ENCODE measurements at regions not wholly inside any gene's neighbourhood (a gene's known extent, or its start where the extent isn't known, plus 50 kb on each side); places are given as distances from the start of the nearest gene placed in this dataset.

DNA sequence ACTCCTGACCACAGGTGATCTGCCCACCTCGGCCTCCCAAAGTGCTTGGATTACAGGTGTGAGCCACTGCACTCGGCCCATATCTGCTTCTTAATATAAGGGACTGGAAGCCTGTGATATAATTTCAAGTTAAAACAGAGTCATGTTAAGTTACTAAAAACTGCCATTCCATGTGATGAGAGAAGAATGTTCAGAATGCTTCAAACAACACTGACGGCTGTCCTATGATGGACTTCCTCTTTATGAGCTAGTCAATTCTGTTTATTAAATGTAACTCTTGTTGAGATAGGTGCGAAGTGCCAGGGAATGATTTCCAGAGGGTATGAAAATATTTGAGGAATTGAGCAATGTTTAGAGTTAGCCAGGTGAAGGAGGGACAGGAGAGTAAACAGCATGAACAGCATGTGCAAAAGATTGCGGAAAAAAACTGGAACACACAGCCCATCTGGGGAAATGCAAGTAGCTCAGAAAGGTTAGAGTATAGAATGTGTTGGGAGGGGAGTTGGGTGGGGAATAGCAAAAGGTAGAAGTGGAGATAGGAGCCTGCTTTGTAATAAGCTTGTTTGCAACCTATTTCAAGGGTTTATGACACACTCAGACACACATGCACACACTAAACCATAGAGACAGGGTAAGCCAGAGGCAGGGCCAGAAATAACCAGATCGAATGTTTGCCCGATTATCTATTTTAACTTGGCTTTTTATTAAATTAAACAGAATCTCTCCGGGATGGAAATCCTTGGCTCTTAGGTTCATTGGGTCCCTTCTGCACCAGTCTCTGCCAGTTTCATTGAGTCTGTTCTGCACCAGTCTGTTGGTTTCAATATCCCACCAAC, 135.6 kb upstream of the COX10 start:
- DNase-seq, result no peak

DNA sequence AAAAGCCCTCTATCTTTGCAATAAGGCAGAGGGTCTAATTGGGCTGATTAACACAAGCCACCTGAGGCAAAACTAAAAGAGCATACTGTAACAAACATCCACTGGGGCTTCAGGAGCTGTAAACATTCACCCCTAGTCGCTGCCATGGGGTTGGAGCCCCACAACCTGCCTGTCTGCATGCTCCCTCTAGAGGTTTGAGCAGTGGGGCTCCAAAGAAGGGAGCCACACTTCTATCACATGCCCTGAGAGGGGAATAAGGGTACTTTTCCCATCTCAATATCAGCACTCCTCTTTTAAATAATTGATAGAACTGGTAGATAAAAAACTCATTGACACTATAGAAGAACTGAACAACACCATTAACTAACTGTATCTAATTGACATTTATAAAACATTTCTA, 130.1 kb upstream of the COX10 start:
- DNase-seq, result no peak

DNA sequence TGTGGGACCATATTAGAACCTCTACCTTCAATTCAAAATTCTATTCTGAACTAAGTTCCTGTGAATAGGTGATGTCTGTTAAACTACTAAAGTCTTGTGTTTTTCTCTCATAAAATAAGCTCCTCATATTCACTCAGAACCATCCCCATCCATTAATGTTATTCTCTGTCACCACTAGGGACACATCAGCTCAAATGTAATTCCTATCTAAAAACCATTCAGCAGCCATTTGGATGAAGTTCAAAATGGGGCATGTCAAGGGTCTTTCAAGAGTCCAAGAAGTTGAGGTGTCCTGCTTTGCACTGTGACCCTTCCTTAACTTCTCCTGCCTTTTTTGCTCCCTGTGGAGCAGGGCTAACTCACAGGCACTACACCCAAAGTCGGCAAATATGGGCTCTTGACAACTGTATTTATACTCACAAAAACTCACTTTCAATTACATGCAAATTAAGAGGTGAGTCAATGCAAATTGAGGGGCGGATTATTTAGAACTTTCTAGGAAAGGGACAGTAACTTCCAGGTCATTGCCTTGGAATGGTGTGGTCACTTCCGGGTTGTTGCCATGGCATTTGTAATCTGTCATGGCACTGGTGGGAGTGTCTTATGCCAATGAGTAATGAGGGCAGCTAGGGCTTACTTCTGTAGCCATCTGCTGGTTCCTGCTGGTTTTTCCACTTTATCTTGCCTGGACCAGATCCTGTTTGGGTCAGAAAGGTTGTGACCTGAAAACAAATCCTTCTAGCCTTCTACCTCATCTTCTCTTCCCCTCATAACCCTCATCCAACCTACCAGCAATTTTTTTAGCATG, 128.2 kb upstream of the COX10 start:
- DNase-seq, result peak; percentile 43

DNA sequence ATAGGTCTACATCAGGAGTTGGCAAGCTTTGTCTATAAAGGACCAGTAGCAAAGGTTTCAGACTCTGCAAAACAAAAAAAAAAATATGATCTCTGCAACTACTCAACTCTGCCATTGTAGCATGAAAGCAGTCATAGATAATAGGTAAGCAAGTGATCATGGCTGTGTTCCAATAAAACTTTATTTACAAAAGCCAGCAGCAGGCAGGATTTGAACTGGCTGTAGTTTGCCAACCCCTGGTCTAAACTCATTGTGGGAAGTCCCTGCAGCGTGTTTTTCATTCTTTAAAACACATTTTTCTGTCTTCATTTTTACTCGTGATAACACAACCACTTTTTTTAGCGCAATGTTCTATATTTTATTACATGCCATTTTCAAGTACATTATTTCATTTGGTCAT, 127.5 kb upstream of the COX10 start:
- DNase-seq, result no peak

DNA sequence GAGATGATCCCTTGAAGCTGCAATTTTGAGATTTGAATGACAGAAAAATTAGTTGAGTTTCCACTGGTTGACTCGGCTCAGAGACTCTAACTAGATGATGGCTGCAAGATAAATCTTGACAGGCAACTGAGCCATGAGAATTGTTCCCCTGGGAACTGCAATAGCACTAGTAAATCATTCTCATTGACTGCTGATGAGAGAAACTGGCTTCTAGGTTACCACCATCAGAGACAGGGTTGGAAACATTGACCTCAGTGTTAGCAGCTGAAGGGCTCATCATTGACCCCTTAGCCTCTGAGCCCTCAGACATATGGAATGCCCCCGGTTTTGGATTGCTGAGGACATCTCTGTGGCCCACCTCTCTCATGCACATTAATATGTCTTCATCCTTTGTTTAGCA, 125.4 kb upstream of the COX10 start:
- DNase-seq, result no peak

DNA sequence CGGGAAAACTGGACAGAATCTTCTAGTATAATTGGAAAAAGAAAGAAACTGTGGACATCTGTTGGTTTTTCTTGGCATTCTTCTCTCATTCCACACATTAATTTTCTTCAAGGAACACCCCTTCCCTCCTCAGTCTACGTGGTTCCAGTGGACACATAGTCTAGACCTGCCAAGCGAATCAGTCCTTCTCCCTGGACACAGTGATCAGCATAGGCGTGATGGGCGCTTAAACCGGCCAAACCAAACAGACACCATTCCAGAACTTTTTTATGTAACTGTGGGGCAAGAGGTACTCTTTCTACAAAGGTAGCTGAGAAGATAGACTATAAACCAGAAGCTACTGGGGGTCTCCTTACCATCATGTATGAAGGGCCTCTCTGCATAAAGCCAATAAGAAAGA, 121.8 kb upstream of the COX10 start:
- no peak for DNase-seq

DNA sequence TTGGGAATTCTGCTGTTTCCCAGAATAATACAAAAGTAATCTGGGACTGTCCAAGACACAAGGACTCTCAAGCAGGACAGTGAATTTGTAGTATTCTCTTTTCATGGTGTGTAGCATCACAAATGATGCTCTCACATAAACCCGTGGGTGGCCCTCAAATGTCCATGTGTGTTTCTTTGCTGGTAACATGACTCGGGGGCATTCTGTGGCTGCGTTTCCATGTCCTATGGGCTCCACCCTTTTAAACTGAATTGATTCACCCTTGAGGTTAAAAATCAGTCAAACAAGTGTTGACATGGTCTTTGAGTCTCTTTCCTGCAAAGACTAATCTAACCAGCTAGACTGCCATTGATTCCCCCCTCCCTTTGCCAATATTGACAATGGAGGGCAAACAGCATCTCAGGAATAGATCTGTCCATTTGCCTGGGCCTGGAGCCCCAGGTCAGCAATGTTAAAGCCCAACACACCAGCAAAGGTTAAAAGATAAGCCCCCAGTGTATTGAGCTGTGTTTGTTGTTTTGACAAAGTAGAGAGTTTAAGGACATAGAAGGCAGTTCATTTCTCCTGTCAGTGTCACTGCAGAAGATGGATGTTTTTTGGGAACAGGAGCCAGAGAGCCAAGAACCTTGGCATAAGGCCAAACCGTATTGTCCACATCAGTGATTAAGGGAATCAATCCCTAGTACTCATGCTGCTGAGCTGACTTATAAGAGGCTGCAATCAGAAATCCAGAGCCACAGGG, 117.1 kb upstream of the COX10 start:
- no peak for DNase-seq

DNA sequence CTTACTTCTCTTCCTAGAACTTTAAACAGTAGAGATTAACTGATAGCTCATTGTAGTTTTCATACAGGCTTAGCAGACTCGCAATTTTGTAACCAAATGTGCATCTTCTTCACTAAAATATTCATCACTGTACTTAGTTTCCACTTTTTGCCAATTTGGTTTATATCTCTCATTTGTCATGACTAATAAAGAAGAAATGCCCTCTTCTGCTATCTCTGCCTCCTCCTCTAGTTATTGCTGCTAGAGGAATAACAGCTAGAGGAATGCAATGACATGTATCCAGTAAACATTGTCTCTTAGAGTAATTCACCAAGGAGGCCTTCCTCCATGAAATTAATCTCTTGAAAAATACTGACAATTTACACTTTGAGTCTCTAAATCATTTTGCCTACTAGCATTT, 115.5 kb upstream of the COX10 start:
- DNase-seq, result peak; percentile 48

DNA sequence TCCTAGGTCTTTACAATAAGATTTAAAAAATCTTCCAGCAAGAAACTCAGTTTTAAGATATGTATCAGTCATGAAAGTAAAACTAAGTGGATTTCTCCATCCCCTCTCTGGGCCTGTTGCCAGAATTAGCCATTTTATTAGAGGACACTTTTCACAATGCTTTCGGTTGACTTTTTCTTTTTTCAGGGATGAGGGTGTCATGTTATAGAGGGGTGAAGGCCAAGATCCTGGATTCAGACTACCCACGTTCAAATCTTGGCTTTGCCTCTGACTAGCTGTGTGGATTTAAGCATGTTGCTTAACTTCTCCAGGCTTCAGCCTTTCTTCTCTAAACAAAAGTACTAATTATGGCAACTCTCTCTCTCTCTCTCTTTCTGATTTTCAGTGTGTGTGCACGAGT, 111.7 kb upstream of the COX10 start:
- peak; percentile 25 for DNase-seq

DNA sequence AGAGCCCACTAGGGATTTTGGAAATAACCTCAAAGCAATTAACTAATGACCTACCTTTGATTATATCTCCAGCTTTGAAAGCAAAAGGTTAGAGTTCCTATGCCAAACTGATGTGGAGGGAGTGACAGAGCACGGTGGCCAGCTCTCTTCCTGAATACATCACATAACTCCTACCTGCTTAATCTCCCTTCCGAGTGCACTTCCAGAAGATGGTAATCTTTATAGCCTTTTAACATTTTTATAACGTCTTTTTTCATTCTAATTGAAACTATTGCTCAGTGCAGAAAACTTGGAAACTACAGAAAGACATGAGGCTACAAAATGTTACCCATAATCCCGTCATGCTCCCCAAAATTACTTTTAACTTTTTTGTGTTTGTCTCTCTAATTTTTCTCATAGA, 110.5 kb upstream of the COX10 start:
- no peak for DNase-seq

DNA sequence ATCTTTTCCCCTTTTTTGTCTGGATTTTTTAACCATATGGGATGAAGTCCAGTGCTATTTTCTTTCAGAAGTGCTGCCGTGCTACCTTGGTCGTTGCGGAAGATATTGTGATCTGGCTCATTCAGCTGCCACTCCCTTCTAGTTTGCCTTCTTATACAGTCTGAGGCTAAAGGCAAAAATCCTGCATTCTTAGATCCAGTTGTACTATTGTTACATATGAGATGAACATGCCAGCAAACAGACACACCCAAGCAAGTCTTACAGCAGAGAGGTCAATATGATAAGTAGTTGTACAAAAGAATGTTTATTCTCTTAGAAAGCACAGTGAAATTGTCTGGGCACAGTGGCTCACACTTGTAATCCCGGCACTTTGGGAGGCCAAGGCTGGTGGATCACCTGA, 108.0 kb upstream of the COX10 start:
- DNase-seq, result no peak

DNA sequence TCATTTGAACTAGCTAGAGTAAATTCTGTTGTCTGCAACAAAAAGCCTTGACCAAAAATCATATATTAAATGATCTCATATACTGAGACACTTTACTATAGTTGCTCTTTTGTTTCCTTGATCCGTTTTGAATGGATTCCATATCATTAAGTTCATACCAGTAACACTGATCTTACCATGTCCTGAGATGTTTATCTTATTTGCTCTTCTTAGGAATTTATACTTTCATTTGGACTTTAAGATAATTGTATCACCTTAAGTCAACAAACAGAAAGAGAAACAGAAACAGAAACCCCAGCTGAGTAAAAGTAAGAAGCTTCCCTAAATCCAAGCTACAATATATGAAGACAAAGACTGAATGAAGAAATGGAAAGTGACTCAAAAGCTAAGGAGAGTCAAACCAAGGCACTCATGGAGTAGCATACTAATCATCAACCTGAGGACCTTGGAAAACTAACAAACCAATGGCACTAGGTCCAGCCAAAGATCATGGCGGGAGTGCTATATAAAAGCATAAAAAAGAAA, 106.5 kb upstream of the COX10 start:
- no peak for DNase-seq

DNA sequence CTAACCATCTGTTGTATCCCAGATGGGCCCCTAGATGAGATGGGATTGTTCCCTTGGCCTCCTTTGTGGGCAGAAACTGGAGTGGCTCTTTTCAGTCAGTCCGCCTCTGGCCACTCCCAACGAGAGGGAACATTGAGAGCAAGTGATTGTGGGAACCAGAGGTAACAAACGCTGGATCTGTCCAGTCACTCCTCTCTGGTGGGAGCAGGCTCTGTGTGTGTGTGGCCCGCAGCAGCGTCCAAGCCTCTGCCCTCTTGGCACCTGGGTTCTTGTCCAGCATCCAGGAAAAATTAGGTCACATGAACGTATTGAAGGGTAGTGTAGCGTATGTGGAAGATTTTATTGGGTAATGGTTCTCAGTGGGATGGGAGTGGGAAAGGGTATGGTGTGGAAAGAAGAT, 101.9 kb upstream of the COX10 start:
- no peak for DNase-seq

DNA sequence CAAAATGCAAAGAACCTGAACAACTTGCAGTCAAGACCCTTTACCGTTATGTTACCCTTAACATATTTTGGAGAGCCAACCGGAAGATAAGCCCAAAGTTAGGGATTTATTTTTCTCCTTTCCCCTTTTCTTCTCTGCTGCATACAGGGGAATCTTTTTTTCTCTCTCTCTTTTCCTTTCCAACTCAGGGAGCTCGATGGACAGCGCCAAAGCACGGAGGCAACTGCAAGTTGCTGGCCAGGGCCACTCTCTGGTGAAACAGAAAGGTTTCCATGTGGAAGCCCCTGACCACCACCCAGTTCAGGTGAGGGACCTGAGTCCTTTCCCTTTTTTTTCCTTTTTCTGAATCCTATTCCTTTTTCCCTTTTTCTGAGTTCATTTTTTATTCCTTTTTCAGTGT, 98.8 kb upstream of the COX10 start:
- DNase-seq, result no peak

DNA sequence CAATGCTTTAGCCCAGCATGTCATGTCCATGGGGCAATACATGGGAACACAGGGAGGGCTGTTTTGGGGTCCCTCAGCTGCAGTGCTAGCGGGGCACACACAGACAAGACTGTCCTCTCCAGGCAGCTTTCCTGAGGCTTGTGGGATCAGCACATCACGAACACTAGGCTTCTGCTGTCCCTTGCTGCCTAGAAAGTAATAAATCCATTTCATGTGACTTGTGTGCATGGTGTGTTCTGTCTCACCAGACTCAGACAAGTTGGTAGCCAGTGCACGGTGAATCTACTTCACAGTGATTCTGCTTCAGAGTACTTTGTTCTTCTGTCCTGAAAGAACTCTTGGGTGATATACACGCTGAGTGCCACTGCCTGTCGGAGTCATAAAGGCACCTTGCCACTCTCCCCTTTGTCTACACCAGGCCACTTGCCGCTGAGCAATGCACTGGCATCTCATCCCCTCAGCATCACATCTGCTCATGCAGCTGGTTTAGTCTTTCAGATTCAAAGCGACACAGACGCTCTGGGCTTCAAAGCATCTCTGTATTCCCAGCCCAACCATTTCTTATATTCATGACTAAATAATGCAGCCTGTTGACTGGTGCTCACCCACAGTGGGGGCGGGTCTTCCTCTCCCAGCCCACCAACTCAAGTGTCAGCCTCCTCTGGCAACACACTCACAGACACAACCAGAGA, 95.2 kb upstream of the COX10 start:
- DNase-seq, result no peak

DNA sequence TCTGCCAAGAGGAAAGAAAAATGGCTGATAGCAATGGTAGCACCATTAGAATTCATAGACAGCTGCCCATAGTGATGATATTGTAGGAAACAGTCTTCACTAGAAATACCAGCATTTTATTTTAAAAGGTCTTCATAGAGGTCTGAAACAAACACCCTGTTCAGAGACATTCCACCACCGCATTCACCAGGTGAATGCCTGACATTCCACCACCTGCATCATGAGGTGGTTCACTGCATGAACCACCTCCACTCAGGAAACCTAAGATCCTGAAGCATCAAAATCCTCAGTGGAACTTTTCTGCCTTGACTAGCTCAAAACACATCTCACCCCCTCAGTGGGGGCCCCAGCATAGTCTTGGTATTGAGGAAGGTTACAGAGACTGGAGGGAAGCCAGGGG, 91.5 kb upstream of the COX10 start:
- no peak for DNase-seq

DNA sequence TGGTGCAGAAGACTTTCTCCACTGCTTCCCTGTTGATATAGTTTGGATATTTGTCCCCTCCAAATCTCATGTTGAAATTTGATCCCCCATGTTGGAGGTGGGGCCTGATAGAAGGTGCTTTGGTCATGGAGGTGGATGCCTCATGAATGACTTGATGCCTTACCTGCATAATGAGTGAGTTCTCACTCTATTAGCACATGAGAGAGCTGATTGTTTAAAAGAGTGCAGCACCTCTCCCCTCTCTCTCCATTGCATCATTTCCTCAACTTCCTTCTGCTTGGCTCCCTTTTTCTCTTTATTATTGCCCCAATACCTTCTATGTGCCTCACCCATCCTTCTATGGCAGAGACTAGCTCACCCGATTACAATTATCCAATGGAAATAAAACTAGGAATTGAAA, 90.8 kb upstream of the COX10 start:
- DNase-seq, result no peak

DNA sequence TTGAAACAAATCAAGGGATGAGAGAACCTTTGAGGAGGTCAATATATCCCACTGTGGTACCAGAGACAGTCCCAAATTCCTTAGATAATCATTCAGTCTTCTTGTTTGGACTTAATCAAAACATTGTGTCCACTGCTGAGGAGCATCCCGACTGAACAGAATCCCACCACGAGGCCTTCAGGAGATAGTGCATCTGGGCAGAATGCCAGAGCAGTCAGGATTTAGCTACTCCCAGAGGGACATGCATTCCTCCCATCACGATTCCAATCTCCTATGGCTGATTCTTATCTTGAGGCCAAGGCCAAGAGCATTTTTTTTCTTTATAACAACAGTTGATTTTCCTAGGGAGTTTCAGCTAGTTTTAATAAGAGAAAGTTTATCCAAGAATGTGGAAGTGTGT, 87.4 kb upstream of the COX10 start:
- DNase-seq, result peak; percentile 55

DNA sequence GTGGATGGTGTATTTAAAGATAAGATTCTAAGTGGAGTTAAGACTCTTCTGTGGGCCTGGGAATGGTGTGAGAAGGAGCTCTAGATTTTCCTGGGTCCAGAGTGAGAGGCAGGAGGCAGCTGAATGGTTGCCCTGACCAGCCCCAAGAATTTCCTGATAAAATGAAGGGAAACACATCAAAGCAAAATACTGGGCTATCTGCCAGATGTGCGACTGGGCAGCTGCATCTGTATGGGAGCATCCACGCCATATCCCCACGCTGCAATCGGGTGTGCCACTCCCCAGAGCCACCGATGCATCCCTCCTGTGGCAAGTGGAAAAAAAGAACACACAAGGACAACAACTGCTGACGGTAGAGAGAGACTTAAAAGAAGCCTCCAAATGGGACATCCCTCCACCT, 84.3 kb upstream of the COX10 start:
- DNase-seq, result no peak

DNA sequence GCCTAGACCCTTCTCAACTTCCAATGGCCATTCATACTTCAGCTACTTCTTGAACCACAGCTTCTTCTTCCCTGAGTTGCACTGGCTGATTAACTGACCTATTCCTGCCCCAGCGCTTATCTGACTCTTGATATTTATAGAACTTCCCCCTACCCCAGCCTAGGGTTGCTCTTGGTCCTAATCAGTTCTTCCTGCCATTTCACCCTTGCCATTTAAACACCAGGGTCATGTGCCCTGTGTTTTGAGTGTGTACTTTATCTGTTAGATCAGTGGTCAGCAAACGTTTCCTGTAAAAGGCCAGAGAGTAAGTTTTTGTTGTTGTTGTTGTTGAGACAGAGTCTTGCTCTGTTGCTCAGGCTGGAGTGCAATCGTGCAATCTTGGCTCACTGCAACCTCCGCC, 82.4 kb upstream of the COX10 start:
- no peak for DNase-seq

DNA sequence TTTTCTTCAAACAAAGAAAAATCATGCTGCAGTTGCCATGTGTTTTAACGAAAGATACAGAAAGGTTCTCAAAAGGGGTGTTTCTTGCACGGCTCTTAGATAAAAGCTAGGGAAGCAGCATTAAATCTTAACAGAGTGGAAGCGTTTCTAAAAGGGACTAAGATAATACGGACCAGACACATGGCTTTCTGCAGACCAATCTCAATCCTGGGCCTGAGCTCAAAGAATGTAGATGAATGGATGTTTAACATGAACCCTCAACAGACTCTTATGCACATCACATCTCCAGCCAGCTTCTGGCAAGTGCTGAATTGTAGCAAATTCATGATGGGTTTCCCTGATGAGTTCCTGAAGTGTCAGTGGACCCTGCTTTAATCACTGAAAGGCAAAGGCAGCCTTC, 80.2 kb upstream of the COX10 start:
- DNase-seq, result no peak

DNA sequence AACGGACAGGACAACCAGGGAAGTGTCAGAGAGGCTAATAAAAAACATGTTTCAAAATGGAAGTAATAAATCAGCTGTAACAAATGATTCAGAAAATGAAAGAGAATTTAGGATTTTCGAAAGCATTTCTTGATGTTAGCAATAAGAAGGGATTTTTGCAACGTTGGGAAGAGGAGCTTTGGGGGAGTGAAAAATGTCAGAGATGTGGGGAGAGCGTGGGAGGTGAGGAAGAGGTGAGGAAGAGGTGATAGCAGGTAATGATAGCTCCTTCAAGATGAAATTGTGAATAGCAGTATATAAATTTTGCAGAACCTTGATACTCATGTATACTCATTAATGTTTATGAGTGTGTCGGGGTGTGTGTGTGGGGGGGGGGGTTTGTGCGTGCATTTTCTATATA, 76.2 kb upstream of the COX10 start:
- DNase-seq, result no peak

DNA sequence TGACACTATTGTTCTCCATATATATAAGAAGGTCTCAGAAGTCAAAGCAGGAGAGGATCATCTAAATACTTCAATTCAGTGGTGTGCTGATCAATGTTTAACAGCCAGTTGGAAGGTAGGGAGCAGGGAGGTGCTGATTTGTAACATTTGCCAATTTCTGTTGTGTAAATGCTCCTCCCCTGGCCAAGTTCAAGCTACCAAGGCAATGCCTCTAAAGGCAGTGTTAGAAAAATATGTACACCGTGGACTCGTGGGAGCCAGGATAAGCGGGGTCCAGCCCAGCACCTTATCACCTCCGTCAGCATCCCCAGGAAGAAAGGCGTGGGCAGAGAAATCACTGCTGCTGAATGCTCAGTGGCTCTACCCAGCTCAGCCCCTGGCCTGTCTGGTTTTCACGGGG, 75.3 kb upstream of the COX10 start:
- DNase-seq, result no peak
